Caki2 (cell line): ENCODE measurements at regions not wholly inside any gene's neighbourhood (a gene's known extent, or its start where the extent isn't known, plus 50 kb on each side); places are given as distances from the start of the nearest gene placed in this dataset.
"Not testable (repeated sequence)": the region's sequence is repeated elsewhere in the genome, so short reads cannot be mapped to it uniquely, and the experiment has no call there.

ENCODE experiments used
- DNase-seq: peaks from one replicate; pipeline ENCODE4 v3.0.0-alpha.2; 2015; ENCODE audit warnings: low read depth
- in situ Hi-C: cut with HindIII; loops from 2 replicates; pipeline ENCODE4 v1.10.0; 2016; ENCODE audit warnings: low sequenced_read_pairs, low pct_unique_long_range_greater_than_20kb, mixed read lengths

- no peak for DNase-seq
- in situ Hi-C loops: no loop called here
Observed at GRCh38 chr5:28313321-28313951, 1275.0 kb upstream of the CDH9 start.

GRCh38 chr5:28310696-28311095, 1272.3 kb upstream of the CDH9 start:
- in situ Hi-C loops: no loop called here
- no peak for DNase-seq

- in situ Hi-C loops: no loop called here
- DNase-seq: no peak
Observed at GRCh38 chr5:28305891-28306290, 1267.5 kb upstream of the CDH9 start.

GRCh38 chr5:28301712-28302111, 1263.3 kb upstream of the CDH9 start:
- DNase-seq: peak; percentile 92
- in situ Hi-C loops: no loop called here

GRCh38 chr5:28296254-28297013, 1258.0 kb upstream of the CDH9 start:
- DNase-seq: no peak
- in situ Hi-C loops: no loop called here

- in situ Hi-C loops, DNase-seq: not testable (repeated sequence)
Observed at GRCh38 chr5:28287021-28287420, 1248.6 kb upstream of the CDH9 start.

- DNase-seq: no peak
- in situ Hi-C loops: no loop called here
Observed at GRCh38 chr5:28286566-28286965, 1248.2 kb upstream of the CDH9 start.

- no peak for DNase-seq
- in situ Hi-C loops: no loop called here
Observed at GRCh38 chr5:28284788-28285187, 1246.4 kb upstream of the CDH9 start.

- no peak for DNase-seq
- in situ Hi-C loops: no loop called here
Observed at GRCh38 chr5:28281351-28281750, 1243.0 kb upstream of the CDH9 start.

GRCh38 chr5:28275931-28276330, 1237.5 kb upstream of the CDH9 start:
- DNase-seq: no peak
- in situ Hi-C loops: no loop called here

- no peak for DNase-seq
- in situ Hi-C loops: no loop called here
Observed at GRCh38 chr5:28269978-28270377, 1231.6 kb upstream of the CDH9 start.

GRCh38 chr5:28265877-28266276, 1227.5 kb upstream of the CDH9 start:
- no peak for DNase-seq
- in situ Hi-C loops: no loop called here

GRCh38 chr5:28254846-28255245, 1216.5 kb upstream of the CDH9 start:
- in situ Hi-C loops: no loop called here
- no peak for DNase-seq

- in situ Hi-C loops: no loop called here
- DNase-seq: no peak
Observed at GRCh38 chr5:28253431-28253830, 1215.0 kb upstream of the CDH9 start.

GRCh38 chr5:28249771-28250415, 1211.5 kb upstream of the CDH9 start:
- in situ Hi-C loops: no loop called here
- no peak for DNase-seq

- in situ Hi-C loops: no loop called here
- DNase-seq: no peak
Observed at GRCh38 chr5:28234356-28234968, 1196.1 kb upstream of the CDH9 start.

GRCh38 chr5:28226407-28226806, 1188.0 kb upstream of the CDH9 start:
- in situ Hi-C loops: no loop called here
- no peak for DNase-seq

- no peak for DNase-seq
- in situ Hi-C loops: no loop called here
Observed at GRCh38 chr5:28219539-28219938, 1181.2 kb upstream of the CDH9 start.

- no peak for DNase-seq
- in situ Hi-C loops: no loop called here
Observed at GRCh38 chr5:28217695-28218094, 1179.3 kb upstream of the CDH9 start.
